Endodermal cell (in vitro differentiated cells): ENCODE measurements at regions not wholly inside any gene's neighbourhood (a gene's known extent, or its start where the extent isn't known, plus 50 kb on each side); places are given as distances from the start of the nearest gene placed in this dataset.
A peak's percentile ranks its signal among the peaks of the same experiment; 100 is the strongest.

Experiments
- DNase-seq: peaks from one replicate; pipeline ENCODE4 v3.0.0-alpha.2; 2017
- H3K27ac ChIP-seq: 2 replicates; pipeline ENCODE4 v1.5.1; 2013; ENCODE audit warnings: mild to moderate bottlenecking, low read depth, low read length, moderate library complexity
- H3K27me3 ChIP-seq: 2 replicates; pipeline ENCODE4 v1.6.1; 2013; ENCODE audit warnings: mild to moderate bottlenecking, low read length, moderate library complexity; ENCODE audit not compliant: insufficient read depth, control insufficient read depth, poor library complexity, severe bottlenecking
- H3K36me3 ChIP-seq: 2 replicates; pipeline ENCODE4 v1.7.0; 2013; ENCODE audit warnings: mild to moderate bottlenecking, low read length, moderate library complexity; ENCODE audit not compliant: control insufficient read depth, insufficient read depth
- H3K4me1 ChIP-seq: one replicate; pipeline ENCODE4 v1.7.0; 2013; ENCODE audit warnings: low read length; ENCODE audit not compliant: control insufficient read depth, insufficient read depth
- H3K4me3 ChIP-seq: 2 replicates; pipeline ENCODE4 v1.5.1; 2013; ENCODE audit warnings: mild to moderate bottlenecking, low read length, moderate library complexity
- H3K9ac ChIP-seq: 2 replicates; pipeline ENCODE4 v1.6.1; 2013; ENCODE audit warnings: mild to moderate bottlenecking, low read length, moderate library complexity; ENCODE audit not compliant: poor library complexity, severe bottlenecking; ENCODE audit errors: extremely low read depth
- H3K9me3 ChIP-seq: 2 replicates; pipeline ENCODE4 v1.6.1; 2013; ENCODE audit warnings: mild to moderate bottlenecking, low read length, moderate library complexity; ENCODE audit not compliant: control insufficient read depth
- H3K27ac Mint-ChIP-seq: 2 replicates; pipeline ENCODE4 v1.8.0; 2020; ENCODE audit warnings: mixed read lengths
- H3K27me3 Mint-ChIP-seq: 2 replicates; pipeline ENCODE4 v1.8.0; 2021; ENCODE audit warnings: mild to moderate bottlenecking, mixed read lengths; ENCODE audit not compliant: insufficient read depth
- H3K36me3 Mint-ChIP-seq: 2 replicates; pipeline ENCODE4 v1.8.0; 2020; ENCODE audit warnings: low read depth, mixed read lengths
- H3K4me1 Mint-ChIP-seq: 2 replicates; pipeline ENCODE4 v1.8.0; 2020; ENCODE audit warnings: mixed read lengths
- H3K4me3 Mint-ChIP-seq: 2 replicates; pipeline ENCODE4 v1.8.0; 2020; ENCODE audit warnings: mild to moderate bottlenecking, moderate library complexity, mixed read lengths
- H3K9me3 Mint-ChIP-seq: 2 replicates; pipeline ENCODE4 v1.8.0; 2020; ENCODE audit warnings: mild to moderate bottlenecking, mixed read lengths
- WGBS, 2 experiments: methylation state at CpG; one replicate each; pipeline versions ENCODE4 v1.1.5 to v1.1.7; 2013; ENCODE audit warnings: missing lambda C conversion rate in 2 of 2, mixed read lengths in 1 of 2; ENCODE audit not compliant: insufficient coverage in 1 of 2, insufficient read length in 1 of 2; 5-methylcytosine and 5-hydroxymethylcytosine counted together
- TF ChIP-seq, protein P1 (sequence below): fragments of 200-600 bp; sonication (generic); conservative IDR thresholded peaks from 2 replicates; pipeline ENCODE4 v1.5.0; 2021; ENCODE audit warnings: antibody characterized with exemption, mild to moderate bottlenecking

DNA sequence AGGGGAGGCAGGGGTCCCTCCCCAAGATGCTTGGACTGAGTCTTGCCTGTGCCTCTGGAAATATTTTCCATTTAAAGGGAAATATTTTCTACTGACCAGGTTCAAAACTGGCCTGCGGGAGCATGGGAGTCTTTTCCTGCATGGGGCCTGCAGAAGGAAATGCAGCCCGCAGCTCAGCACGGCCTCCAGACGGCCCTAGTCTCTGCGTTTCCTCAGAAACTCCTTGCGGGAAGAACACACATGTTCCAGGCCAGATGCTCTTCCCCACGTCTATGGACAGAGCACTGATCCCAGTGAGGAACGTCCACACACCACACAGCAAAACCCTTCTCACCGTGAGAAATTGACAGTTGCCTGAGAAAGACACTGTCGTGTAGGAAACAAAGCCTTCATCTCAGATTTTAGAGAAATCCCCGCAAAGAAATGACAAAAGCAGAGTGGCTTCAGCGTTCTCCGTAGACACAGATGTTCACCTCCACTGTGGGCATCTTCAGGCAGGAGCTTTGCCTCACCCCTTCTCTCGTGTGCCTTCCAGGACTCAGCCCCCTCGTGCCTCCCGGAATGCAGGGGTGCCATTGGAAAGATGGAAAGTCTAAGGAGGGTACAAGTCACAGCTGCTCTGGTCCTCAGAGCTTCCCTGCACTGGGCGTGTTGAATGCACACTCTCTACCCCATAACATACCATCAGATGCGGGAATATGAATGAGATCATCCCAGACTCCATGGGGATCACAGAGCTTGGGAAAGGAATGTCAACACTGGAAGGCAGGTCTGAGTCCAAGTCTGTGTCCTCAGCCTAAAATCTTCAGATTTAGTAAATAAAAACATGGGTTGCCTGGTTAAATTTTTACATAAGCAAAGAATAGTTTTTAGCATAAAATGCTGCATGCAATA, 438.7 kb upstream of the SALL3 start:
- Histone ChIP-seq H3K9ac (no peak overlapping the region), H3K27me3 (no peaks in the 10 kb centered on the region), H3K4me3 (no peak overlapping the region), H3K27ac (no peak overlapping the region), H3K9me3 (no peaks in the 10 kb centered on the region), H3K4me1 (no peaks in the 10 kb centered on the region), H3K36me3 (no peaks in the 10 kb centered on the region)
- Mint-ChIP-seq H3K36me3 (no peaks in the 10 kb centered on the region), H3K4me1 (no peaks in the 10 kb centered on the region), H3K9me3 (no peaks in the 10 kb centered on the region), H3K27ac (no peak overlapping the region), H3K27me3 (no peaks in the 10 kb centered on the region), H3K4me3 (no peak overlapping the region)
- DNase-seq = peak; percentile 20
- TF ChIP-seq, protein P1, sequence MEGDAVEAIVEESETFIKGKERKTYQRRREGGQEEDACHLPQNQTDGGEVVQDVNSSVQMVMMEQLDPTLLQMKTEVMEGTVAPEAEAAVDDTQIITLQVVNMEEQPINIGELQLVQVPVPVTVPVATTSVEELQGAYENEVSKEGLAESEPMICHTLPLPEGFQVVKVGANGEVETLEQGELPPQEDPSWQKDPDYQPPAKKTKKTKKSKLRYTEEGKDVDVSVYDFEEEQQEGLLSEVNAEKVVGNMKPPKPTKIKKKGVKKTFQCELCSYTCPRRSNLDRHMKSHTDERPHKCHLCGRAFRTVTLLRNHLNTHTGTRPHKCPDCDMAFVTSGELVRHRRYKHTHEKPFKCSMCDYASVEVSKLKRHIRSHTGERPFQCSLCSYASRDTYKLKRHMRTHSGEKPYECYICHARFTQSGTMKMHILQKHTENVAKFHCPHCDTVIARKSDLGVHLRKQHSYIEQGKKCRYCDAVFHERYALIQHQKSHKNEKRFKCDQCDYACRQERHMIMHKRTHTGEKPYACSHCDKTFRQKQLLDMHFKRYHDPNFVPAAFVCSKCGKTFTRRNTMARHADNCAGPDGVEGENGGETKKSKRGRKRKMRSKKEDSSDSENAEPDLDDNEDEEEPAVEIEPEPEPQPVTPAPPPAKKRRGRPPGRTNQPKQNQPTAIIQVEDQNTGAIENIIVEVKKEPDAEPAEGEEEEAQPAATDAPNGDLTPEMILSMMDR = no peak
- 91 to 92% methylated on average over 15 to 18 of the region's 18 CpGs for WGBS, 2 experiments

- Histone ChIP-seq H3K27ac (no peak overlapping the region), H3K9ac (no peak overlapping the region), H3K9me3 (no peaks in the 10 kb centered on the region), H3K27me3 (no peaks in the 10 kb centered on the region), H3K4me1 (no peaks in the 10 kb centered on the region), H3K4me3 (no peak overlapping the region), H3K36me3 (no peaks in the 10 kb centered on the region)
- WGBS, 2 experiments = 65 to 67% methylated on average over 4 of the region's 4 CpGs
- Mint-ChIP-seq H3K4me3 (no peak overlapping the region), H3K4me1 (no peaks in the 10 kb centered on the region), H3K36me3 (no peaks in the 10 kb centered on the region), H3K27me3 (no peaks in the 10 kb centered on the region), H3K27ac (no peak overlapping the region), H3K9me3 (peaks cover 3% of the 10 kb centered on the region)
- TF ChIP-seq, protein P1 = no peak
- DNase-seq = no peak
These were observed 437.4 kb upstream of the SALL3 start for GRCh38 chr18:78542204-78542603.

GRCh38 chr18:78543201-78543725, 436.4 kb upstream of the SALL3 start:
- Histone ChIP-seq H3K9me3 (no peaks in the 10 kb centered on the region), H3K4me1 (no peaks in the 10 kb centered on the region), H3K27ac (no peak overlapping the region), H3K4me3 (no peak overlapping the region), H3K27me3 (no peaks in the 10 kb centered on the region), H3K9ac (no peak overlapping the region), H3K36me3 (no peaks in the 10 kb centered on the region)
- no peak for DNase-seq
- TF ChIP-seq, protein P1 = no peak
- H3K4me3 Mint-ChIP-seq = no peak overlapping the region
- 80% methylated on average over 8 to 9 of the region's 9 CpGs for WGBS, 2 experiments
- H3K27ac Mint-ChIP-seq = no peak overlapping the region
- peaks cover 3% of the 10 kb centered on the region for H3K9me3 Mint-ChIP-seq
- H3K27me3 Mint-ChIP-seq = no peaks in the 10 kb centered on the region
- no peaks in the 10 kb centered on the region for H3K4me1 Mint-ChIP-seq
- no peaks in the 10 kb centered on the region for H3K36me3 Mint-ChIP-seq
